GM18502 (cell line): ENCODE measurements at regions not wholly inside any gene's neighbourhood (a gene's known extent, or its start where the extent isn't known, plus 50 kb on each side); places are given as distances from the start of the nearest gene placed in this dataset.

Experiments used
- ATAC-seq: cut with Tn5 transposase; IDR thresholded peaks from one replicate; pipeline ENCODE4 v1.9.1; 2021; ENCODE audit warnings: mild to moderate bottlenecking; ENCODE audit not compliant: unreplicated experiment, poor library complexity

DNA sequence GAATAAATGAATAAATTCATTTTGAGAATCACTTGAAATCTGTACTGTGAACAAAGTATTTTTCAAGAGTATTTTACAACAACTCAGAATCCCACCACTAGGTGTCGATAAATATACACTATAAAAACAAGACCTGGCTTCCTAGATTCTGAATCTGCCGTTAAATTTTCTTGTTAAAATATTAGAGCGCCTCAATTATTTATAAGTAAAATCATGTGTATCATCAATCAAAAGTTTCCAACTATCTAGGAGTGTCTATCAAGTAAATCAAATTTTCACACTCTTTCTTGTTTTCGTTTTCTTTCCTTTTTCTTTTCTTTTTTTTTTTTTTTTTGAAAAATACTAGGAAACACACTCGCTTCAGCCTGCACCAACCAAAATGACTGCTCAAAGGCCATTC is 179.2 kb upstream of the DCN start:
- ATAC-seq: no peak

- no peak for ATAC-seq
Measured at GRCh38 chr12:91357381-91357780, 174.8 kb upstream of the DCN start.

- ATAC-seq: no peak
Measured at GRCh38 chr12:91356405-91356804, 173.8 kb upstream of the DCN start.

DNA sequence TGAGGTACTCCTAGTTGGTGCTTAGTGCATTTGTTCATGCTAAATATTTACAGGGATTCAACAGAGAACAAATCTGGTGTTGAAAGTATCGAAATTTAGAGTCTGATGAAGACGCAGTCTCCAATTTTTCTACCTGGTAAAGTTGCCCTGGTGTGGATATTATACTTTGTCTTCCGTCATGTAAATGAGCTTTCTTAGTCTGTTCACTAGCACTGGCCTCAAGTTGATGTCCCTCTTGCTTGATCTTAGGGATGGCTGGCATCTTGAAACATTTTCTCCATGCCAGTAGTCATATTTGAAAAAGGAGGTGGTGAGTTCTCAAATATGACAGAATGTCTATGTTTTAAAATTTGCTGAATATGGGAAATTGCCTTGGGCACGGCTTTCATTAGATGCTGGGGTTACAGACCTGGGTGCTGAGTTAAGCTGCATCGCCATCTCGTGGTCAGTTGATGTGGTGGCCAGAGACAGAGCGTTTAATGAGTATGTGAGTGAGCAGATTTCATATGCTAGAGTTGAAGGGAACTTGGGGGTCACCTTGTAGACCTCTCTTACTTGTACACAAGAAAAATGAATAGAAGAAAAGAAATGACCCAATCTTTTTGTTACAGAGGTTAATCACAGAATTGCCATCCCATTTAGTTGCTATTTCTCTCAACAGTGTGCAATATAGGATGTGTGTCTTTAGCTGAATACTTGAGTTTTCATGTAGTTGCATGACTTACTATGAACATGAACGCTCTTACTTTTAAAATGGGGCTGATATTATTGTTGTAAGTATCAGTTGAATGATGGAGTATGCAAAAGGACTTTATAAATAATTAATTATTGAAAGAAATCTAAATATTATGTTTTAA is 172.8 kb upstream of the DCN start:
- ATAC-seq: peak; percentile 97

- ATAC-seq: no peak
Measured at GRCh38 chr12:91353266-91353665, 170.6 kb upstream of the DCN start.

DNA sequence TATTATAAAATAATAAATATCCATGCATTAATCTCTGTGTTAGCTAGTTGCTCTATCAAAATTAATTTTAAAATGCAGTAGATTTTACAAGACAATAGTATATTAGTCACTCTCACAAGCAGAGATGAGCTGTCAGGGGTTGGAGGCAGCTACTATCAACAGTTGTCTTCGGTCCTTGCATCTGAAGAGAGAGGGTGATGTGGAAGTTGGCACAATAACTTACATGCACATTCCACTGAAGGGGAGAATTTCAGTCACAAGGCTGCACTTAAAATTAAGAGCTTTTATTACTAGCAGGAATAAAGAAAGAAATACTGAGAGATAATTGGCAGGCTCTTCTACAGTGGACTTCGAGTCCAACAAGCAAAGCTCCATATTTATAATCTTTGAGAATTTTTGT is 166.9 kb upstream of the DCN start:
- no peak for ATAC-seq

- ATAC-seq: no peak
Measured at GRCh38 chr12:91347481-91348214, 165.0 kb upstream of the DCN start.

DNA sequence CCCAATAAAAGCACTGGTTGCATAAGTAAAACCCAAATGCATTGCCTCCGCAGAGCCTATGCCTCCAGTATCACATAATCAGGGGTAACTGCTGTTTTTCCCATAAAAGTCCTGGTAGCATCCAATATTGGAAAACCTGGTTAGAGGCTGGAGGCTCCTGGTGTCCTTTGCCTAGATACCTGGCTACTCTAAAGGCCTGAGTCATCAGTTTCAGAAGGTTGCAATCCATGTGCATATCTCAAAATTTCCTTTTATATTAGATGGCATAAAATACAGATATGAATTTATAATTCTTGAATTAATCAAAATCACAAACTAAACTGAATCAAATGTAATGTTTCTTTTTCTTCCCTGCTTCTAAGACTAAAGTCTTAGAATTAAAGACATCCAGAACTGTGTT is 164.2 kb upstream of the DCN start:
- no peak for ATAC-seq

DNA sequence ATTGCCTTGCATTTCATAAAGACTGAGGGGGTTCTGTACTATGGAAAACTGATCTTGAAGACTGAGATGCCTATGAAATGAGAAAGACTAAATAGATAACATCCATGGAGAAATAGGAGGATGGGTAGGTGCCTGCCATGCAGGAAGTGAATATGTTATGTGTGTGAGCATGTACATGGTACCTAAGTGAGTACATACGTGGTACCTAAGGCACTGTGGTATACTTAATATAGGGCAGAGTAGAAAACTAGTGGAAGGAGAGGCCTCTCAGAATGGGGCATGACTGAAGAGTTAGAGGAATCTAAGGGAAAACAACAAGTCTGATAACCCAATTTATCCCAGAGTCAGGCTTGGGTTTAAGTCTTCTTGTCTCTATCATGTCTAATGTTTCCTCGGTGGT is 161.8 kb upstream of the DCN start:
- ATAC-seq: no peak

GRCh38 chr12:91343010-91343409 is 160.4 kb upstream of the DCN start:
- ATAC-seq: no peak

GRCh38 chr12:91339106-91339505 is 156.5 kb upstream of the DCN start:
- ATAC-seq: no peak

DNA sequence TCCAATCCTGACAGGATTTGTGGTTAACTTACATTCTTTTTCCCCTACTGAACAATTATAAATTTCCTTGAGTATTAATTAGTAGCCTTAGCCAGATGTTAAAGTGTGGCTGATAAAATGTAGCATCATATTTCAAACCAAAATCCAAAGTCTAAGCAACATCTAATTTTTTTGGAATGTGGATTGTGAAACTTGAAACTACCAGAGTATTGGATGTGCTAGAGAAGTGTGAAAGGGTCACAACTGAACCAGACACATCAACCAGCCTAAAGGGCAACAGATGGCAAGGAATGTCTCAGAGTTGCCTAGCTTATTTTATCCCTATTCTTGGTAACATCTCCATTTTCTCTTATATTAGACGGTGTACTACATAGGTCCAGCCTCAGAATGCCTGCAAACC is 153.1 kb upstream of the DCN start:
- no peak for ATAC-seq

GRCh38 chr12:91333966-91334365 is 151.3 kb upstream of the DCN start:
- no peak for ATAC-seq

DNA sequence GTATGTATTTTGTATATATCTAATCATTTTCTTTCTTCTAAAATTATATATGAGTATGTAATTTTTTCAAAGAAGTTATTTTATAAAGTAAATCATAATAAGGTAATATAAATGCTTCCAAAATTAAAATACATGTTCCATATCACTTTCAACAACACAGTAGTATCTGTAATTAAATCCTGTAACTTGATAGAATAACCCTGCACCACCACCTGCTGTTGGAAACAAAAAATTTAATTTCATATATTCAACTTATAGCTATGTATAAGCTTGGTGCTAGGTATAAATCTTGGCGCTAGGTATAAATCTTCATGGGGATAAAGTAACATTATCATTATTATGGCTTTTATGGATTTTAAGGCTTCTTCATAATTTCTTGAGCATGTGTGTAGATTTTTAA is 149.7 kb upstream of the DCN start:
- no peak for ATAC-seq

DNA sequence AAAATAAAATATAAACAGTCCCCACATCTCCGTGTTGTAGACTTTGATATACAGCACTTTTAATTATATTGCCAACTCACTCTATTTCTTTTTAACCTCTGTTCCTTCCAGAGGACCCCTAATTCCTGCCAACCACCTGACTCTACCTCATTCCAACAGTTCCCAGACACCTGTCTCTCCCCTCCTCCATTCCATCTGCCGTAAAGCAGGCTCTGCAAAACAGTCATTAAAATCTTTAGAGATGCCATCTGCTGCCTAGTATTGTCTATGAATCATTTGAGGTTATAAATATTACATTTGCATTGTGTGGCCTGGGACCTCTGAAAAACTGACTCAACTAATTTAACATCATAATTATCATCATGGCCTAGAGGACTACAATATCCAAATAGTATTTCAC is 148.8 kb upstream of the DCN start:
- ATAC-seq: no peak

DNA sequence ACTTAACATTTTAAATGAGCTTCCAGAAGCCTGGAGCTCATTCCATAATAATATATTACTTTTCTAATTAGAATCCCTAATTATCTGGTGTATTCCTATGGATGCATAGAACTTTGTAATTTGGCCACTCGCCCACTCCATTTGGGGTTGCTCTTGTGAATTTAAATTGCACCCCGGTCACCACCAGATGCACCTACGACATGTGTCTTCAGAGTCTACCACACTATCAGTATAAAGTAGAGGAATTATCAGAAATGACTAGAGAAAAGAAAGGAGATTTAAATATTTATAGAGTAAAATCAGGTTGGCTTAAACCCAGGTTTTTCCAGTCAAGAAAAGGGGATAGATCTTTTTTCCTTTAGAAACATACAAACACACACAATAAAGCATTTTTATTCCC is 145.8 kb upstream of the DCN start:
- no peak for ATAC-seq

DNA sequence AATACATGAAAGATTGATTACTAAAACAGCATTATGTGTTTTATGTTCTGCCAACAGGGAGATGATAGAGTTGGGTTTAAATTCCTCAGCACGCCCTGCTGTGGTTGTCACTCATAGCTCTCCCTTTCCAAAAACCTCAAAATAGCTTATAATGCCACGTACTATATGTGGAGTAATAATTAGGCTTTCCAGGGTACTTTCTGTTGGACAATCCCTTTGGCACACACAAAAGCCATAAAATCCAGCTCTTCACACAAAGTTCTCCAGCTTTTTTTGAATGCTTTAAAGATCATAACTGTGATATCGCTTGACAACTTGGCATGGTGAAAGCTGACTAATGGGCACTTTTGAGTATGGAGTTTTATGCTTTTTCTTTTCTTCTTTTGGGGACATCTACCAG is 145.3 kb upstream of the DCN start:
- ATAC-seq: no peak

DNA sequence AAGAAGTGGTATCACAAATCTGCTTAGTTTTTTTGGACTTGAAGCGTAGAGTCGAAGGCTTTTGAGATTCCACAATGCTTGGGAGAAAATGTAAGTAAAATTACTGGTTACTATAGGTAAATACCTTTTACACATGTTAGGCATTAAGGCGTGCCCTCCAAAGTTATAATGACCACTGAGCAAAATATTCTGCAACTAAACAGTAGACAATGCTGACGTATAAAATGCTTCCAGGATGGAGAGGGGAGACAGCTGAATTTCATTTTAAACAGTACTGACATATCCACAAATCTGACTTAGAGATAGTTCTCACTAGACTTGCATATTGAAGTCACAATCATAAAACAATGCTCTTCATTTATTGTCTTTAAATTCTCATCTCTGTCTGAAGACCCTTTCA is 144.5 kb upstream of the DCN start:
- no peak for ATAC-seq

GRCh38 chr12:91326058-91327027 is 143.7 kb upstream of the DCN start:
- ATAC-seq: peak; percentile 82

DNA sequence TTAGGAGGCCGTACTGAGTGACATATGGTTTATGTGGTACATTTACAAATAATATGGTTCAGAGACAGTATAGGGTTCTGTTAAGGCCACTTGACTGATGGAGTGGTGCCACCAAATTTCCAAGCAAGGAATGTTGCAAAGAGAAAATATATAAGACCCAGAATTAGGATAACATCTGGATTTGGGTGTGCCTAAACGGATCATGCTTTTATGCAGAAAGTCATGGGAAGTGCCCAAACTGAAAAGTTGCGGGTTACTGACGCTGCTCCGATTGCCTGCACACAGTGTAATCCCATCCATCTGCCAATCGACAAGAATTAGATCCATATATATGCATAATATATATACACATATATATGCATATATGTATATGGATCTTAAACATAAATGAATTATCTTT is 138.4 kb upstream of the DCN start:
- ATAC-seq: no peak
